ENCODE measurements at regions not wholly inside any gene's neighbourhood (a gene's known extent, or its start where the extent isn't known, plus 50 kb on each side); places are given as distances from the start of the nearest gene placed in this dataset.

- TF ChIP-seq, protein P1, sequence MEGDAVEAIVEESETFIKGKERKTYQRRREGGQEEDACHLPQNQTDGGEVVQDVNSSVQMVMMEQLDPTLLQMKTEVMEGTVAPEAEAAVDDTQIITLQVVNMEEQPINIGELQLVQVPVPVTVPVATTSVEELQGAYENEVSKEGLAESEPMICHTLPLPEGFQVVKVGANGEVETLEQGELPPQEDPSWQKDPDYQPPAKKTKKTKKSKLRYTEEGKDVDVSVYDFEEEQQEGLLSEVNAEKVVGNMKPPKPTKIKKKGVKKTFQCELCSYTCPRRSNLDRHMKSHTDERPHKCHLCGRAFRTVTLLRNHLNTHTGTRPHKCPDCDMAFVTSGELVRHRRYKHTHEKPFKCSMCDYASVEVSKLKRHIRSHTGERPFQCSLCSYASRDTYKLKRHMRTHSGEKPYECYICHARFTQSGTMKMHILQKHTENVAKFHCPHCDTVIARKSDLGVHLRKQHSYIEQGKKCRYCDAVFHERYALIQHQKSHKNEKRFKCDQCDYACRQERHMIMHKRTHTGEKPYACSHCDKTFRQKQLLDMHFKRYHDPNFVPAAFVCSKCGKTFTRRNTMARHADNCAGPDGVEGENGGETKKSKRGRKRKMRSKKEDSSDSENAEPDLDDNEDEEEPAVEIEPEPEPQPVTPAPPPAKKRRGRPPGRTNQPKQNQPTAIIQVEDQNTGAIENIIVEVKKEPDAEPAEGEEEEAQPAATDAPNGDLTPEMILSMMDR (IDR thresholded peaks at IDR 0.05): no peak
- no peak for TF ChIP-seq POLR2A (IDR thresholded peaks at IDR 0.05)
- TF ChIP-seq POLR2AphosphoS5 (IDR thresholded peaks at IDR 0.05): peak in 1 of 3 donors; percentile 17
Measured at GRCh38 chr7:106599343-106599698, 61.6 kb downstream of the CCDC71L start.
